C4-2B (cell line): ENCODE measurements at regions not wholly inside any gene's neighbourhood (a gene's known extent, or its start where the extent isn't known, plus 50 kb on each side); places are given as distances from the start of the nearest gene placed in this dataset.

ENCODE experiments used
- H3K27ac ChIP-seq: fragments of 450-650 bp; 2 replicates; pipeline ENCODE4 v1.5.1; 2017
- ZFX ChIP-seq: fragments of 450-650 bp; IDR thresholded peaks from 2 replicates; pipeline ENCODE4 v1.6.1; 2017
- TF ChIP-seq, protein P1 (sequence below): fragments of 450-650 bp; conservative IDR thresholded peaks from 2 replicates; pipeline ENCODE4 v1.5.1; 2017; ENCODE audit warnings: mild to moderate bottlenecking

- no peak overlapping the region for H3K27ac ChIP-seq
- TF ChIP-seq, protein P1, sequence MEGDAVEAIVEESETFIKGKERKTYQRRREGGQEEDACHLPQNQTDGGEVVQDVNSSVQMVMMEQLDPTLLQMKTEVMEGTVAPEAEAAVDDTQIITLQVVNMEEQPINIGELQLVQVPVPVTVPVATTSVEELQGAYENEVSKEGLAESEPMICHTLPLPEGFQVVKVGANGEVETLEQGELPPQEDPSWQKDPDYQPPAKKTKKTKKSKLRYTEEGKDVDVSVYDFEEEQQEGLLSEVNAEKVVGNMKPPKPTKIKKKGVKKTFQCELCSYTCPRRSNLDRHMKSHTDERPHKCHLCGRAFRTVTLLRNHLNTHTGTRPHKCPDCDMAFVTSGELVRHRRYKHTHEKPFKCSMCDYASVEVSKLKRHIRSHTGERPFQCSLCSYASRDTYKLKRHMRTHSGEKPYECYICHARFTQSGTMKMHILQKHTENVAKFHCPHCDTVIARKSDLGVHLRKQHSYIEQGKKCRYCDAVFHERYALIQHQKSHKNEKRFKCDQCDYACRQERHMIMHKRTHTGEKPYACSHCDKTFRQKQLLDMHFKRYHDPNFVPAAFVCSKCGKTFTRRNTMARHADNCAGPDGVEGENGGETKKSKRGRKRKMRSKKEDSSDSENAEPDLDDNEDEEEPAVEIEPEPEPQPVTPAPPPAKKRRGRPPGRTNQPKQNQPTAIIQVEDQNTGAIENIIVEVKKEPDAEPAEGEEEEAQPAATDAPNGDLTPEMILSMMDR: no peak
- TF ChIP-seq ZFX: no peak
Observed at GRCh38 chr3:5056111-5056391, 66.0 kb upstream of the ARL8B start.

DNA sequence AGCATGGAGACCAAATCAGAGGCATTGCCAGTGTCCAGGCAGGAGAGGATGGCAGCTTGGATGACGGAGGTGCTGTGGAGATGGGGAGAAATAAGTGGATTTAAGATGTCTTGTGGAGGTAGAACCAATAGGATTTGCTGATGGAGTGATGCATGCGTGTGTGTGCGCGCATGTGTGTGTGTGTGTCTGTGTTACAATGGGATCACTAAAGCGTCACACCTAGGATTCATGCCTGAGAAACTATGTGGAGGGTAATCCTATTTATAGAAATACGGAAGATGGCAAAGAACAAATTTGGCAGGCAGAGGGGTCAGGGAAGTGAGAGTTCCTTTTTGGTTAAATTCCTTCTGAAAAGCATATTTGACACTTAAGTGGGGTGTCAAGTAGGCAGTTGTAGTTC is 64.8 kb upstream of the ARL8B start:
- no peak for TF ChIP-seq ZFX
- TF ChIP-seq, protein P1: no peak
- H3K27ac ChIP-seq: no peak overlapping the region

DNA sequence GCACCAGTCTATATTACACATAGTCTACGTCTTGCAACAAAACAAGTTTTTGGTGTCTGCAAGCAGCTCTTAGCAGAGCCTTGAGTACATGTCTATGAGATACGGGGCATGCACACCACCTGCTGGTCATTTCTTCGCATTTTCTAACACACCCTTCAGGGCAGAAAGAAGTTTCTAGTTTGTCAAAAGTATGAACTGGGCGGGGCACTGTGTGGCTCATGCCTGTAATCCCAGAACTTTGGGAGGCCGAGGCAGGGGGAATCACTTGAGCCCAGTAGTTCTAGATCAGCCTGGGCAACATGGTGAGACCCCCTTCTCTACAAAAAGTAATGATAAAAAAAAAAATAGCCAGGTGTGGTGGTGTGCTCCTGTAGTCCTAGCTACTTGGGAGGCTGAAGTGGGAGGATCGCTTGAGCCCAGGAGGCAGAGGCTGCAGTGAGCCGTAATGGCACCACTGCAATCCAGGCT is 64.2 kb upstream of the ARL8B start:
- no peak for TF ChIP-seq ZFX
- TF ChIP-seq, protein P1: peak; percentile 78
- no peak overlapping the region for H3K27ac ChIP-seq

DNA sequence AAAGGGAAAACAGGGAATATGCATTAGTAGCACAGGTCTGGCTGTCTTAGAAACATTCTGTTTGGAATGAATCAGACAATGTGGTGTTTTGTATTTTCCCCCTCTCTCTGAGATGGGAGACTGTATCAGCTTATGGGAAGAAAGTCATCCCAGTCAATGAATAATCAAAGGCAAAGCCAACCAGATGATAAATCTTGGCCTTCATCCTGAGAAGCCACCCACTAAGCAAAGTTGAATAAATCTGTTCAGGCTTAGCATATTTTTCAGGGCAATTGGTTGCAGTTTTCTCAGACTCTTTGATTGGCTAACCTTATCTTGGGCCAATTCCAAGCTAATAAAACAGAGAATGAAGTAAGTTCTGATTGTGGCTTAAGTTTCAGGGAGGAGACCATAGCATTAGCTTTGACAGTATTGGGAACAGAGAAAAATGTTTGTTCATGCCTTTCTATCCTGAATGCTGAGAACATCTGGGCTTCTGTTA is 63.6 kb upstream of the ARL8B start:
- TF ChIP-seq, protein P1: no peak
- TF ChIP-seq ZFX: no peak
- H3K27ac ChIP-seq: no peak overlapping the region

GRCh38 chr3:5059782-5060181 is 62.3 kb upstream of the ARL8B start:
- no peak overlapping the region for H3K27ac ChIP-seq
- TF ChIP-seq, protein P1: no peak
- TF ChIP-seq ZFX: no peak

DNA sequence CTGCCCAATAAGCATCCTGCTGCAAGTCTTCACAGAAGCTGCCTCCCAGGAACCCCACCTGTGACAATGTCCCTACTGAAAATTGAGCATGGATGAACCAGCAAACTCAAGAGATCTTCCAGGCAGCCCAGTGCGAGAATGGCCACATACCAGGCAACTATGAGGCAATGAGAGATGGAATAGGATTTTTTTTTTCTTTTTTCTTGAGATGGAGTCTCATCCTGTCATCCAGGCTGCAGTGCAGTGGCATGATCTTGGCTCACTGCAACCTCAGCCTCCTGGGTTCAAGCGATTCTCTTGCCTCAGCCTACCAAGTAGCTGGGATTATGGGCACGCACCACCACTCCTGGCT is 60.9 kb upstream of the ARL8B start:
- TF ChIP-seq, protein P1: no peak
- TF ChIP-seq ZFX: no peak
- H3K27ac ChIP-seq: no peak overlapping the region

DNA sequence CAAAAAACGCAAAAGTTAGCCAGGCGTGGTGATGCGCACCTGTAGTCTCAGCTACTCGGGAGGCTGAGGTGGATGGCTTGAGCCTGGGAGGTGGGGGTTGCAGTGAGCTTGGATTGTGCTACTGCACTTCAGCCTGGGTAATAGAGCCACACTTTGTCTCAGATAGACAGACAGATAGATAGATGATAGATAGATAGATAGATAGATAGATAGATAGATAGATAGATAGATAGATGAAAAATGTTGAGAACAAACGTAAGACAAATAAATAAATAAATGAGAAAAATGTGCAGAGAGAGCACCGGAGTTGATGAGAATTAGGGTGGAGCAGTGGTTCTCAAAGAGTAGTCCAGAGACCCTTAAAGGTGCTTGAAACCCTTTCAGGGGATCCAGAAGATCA is 58.4 kb upstream of the ARL8B start:
- no peak overlapping the region for H3K27ac ChIP-seq
- TF ChIP-seq, protein P1: no peak
- TF ChIP-seq ZFX: no peak
